ENCODE measurements at regions not wholly inside any gene's neighbourhood (a gene's known extent, or its start where the extent isn't known, plus 50 kb on each side); places are given as distances from the start of the nearest gene placed in this dataset.

DNA sequence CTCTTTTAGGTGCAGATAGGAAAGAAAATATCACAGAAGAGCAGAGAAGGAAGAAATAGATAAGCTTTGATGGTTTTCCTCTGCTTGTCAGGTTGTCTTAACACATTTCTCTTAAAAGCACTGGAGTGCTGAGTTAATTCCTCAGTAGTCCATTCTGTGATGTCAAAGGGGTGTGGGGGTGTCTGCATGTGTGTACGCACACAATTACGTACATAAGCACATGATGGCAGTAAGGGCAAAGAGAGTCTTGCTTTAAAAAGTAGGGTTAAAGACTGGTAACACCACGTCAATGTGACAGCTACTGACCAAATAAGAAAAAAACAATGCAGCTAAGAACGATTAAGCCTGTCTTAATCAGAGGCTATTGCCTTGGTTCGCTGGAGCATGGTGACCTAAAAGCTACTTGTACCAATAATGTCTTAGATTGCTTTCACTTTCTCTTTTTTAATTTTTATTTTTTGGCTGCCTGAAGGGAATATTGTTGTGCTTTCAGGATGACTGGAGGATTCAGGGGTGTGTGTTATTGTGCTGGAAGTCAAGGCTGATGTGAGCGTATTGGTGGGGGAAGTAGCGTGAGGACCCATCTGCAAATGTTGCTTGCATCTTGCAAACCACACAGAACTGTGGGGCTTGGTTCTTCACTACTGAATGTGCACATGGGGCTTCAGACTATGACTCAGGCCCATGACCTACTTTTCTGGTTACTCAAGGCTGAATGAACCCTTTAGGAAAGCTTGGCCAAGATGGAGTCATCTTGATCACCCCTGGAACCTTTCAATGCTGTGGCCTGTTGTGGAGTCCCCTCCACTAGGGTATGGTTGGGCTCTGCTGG lies 417.8 kb upstream of the TPM1 start:
- H3K4me3 ChIP-seq (ENCODE audit: low read length): peak overlapping the region; percentile 56
- TF ChIP-seq, protein P1, sequence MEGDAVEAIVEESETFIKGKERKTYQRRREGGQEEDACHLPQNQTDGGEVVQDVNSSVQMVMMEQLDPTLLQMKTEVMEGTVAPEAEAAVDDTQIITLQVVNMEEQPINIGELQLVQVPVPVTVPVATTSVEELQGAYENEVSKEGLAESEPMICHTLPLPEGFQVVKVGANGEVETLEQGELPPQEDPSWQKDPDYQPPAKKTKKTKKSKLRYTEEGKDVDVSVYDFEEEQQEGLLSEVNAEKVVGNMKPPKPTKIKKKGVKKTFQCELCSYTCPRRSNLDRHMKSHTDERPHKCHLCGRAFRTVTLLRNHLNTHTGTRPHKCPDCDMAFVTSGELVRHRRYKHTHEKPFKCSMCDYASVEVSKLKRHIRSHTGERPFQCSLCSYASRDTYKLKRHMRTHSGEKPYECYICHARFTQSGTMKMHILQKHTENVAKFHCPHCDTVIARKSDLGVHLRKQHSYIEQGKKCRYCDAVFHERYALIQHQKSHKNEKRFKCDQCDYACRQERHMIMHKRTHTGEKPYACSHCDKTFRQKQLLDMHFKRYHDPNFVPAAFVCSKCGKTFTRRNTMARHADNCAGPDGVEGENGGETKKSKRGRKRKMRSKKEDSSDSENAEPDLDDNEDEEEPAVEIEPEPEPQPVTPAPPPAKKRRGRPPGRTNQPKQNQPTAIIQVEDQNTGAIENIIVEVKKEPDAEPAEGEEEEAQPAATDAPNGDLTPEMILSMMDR (conservative IDR thresholded peaks at IDR 0.05; ENCODE audit: low read length): no peak
- peak; percentile 94 for DNase-seq (ENCODE audit: low read depth)

DNA sequence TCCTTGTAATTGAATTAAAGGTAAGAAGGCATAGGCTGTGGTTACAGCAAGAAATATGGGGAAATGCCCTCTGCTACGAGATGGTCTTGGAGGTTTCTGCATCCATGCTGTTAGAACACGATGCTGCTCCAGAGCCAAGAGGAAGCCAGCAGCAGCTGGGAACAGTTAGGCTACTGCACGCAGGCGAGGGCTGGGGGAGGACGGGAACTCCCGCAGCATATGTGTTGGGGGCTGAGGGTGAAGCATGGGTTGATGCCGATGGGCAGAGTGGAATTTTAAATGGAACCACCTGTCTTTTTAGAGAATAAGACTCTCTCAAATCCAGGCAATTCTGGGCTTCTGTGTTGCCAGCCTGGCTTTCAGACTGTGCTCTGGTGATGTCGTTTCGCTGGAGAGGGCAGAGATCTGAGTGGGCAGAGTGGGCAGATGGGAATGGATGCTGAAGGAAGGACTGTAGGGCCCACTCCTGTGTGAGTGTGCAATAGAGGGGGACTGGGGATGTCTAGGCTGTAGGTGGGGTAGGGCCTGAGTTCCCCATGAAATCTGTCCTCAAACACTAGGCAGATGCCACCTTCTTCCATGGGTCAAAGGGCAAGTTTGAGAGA lies 417.0 kb upstream of the TPM1 start:
- TF ChIP-seq, protein P1 (conservative IDR thresholded peaks at IDR 0.05; ENCODE audit: low read length): no peak
- H3K4me3 ChIP-seq (ENCODE audit: low read length): peak overlapping the region; percentile 56
- peak; percentile 98 for DNase-seq (ENCODE audit: low read depth)

DNA sequence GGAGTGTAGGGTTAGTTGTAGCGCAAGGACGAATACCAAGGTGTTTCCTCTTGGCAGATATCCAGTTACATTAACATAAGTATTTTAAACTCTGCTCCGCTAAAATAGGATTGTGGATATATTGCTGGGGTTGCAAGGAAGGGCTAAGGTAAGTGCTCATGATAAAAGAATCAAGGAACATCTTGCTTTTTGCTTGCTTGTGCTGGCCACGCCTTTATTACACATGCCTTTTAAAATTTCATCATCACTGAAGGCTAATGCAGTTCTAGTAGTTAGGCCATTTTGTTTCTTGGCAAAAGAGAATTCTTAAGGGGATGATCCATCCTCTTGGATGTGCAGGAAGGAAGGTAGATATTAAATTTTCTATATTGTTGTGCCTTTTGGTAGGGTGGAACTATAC lies 415.6 kb upstream of the TPM1 start:
- peak; percentile 40 for DNase-seq (ENCODE audit: low read depth)
- no peak overlapping the region for H3K4me3 ChIP-seq (ENCODE audit: low read length)
- TF ChIP-seq, protein P1 (conservative IDR thresholded peaks at IDR 0.05; ENCODE audit: low read length): no peak

DNA sequence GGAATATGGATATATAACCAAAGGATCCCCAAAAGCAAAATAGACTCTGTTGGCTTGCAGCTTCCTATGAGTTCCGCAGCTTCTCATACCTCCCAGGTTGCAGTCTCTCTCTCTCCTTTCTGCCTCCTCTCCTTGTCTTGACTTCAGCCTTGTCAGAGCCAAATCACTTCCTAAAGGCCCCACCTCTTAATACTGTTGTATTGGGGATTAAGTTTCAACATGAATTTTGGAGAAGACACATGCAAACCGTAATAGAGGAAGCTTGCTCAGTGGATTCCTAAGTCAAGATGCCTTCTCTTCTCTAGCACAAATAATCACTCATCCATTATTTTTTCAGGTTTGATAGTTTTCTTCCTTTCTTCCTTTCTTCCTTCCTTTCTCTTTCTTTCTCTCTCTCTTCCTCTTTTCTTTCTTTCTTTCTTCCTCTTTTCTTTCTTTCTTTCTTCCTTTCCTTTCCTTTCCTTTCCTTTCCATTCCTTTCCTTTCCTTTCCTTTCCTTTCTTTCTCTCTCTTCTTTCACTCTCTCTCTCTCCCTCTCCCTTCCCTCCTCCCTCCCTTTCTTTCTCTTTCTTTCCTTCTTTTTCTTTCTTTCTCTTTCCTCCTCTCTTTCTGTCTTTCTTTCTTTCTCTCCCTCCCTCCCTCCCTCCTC lies 411.3 kb upstream of the TPM1 start:
- no peak overlapping the region for H3K4me3 ChIP-seq (ENCODE audit: low read length)
- TF ChIP-seq, protein P1 (conservative IDR thresholded peaks at IDR 0.05; ENCODE audit: low read length): no peak
- no peak for DNase-seq (ENCODE audit: low read depth)

DNA sequence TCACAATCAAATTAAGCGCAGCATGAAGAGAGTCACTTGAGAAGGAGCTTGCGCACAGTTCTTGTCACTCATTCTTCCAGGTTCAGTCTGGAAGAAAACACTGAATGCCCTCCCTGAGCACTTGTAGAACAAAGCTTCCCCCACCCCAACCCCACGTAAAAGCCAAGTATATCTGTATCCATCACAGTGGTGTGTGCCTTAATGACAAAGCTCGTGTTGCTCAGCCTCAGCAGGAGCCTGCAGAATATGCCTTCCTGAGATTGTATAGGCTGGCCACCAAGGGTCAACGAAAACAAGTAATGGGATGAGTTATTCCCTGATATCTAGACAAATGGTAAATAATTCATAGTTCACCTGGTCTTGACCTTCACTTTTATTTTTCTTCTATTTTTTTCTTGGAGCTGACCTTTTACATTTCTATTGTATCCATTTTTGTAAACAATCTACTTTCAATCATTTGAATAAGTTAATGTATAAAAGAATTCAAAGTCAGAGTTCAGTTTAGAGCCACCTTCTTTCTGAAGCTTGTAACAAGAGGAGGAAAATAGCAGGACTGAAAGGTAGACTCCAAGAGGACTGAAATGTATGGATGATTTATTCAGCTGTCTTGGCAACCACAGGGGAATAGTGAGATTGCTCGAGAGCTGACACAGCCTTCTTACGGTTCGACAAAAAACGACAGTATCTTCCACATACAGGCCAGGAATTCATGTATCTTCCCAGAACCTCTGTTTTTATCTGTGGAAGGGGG lies 405.5 kb upstream of the TPM1 start:
- DNase-seq (ENCODE audit: low read depth): no peak
- no peak overlapping the region for H3K4me3 ChIP-seq (ENCODE audit: low read length)
- TF ChIP-seq, protein P1 (conservative IDR thresholded peaks at IDR 0.05; ENCODE audit: low read length): no peak

DNA sequence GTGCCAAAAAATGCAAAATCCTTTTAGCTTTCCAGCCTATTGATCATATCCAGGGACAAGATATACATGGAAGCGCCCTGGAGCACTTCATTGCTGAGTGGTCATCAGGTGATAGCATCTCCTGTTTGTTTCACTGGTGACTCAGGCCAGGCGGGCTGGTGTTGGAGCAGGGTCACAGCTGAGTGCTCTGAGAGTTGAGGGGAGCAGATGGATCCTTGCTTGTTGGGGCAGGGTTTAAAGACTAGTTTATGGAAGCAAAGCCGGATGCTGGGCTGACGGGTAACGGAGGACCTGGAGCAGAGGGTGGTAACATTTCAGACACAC lies 405.0 kb upstream of the TPM1 start:
- H3K4me3 ChIP-seq (ENCODE audit: low read length): no peak overlapping the region
- TF ChIP-seq, protein P1 (conservative IDR thresholded peaks at IDR 0.05; ENCODE audit: low read length): no peak
- no peak for DNase-seq (ENCODE audit: low read depth)
